ENCODE measurements at regions not wholly inside any gene's neighbourhood (a gene's known extent, or its start where the extent isn't known, plus 50 kb on each side); places are given as distances from the start of the nearest gene placed in this dataset.

DNA sequence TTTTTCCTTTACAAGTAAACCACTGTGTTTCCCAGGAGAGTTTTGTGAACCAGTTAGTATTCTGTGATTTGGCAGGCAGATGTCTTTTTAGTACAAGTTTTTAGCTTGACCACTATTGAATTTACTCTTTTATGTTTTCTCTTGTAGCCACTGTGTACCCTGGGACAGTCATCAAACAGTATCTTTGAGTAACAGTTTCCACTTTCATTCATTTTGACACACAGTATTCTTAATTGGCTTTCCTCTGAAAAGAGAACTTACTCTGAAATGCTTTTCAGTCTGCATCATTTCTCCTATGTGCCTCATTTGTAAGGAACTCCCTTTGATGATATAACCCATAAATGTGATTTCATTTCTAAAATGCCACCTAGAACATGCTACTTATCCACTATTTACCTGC is 476.5 kb downstream of the PDGFC start:
- no peak for DNase-seq (ENCODE audit: low spot score)

DNA sequence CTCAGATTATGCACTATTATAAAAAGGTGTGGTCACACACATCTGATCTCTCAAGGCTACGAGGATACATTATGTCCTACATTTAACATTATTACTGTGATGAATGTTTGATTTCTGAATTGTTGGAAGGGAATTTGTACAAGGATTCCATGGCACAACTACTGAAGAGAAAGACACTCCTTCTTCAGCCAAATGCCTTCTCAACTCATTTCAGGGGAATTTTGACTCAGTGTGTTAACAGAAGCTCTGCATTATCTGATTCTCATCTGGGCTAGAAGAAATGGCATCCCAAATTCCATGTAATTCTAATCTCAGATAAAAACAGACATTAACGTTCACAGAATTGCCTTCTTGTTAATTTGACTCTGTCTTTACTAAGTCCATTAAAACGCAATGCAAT is 477.7 kb downstream of the PDGFC start:
- no peak for DNase-seq (ENCODE audit: low spot score)

DNA sequence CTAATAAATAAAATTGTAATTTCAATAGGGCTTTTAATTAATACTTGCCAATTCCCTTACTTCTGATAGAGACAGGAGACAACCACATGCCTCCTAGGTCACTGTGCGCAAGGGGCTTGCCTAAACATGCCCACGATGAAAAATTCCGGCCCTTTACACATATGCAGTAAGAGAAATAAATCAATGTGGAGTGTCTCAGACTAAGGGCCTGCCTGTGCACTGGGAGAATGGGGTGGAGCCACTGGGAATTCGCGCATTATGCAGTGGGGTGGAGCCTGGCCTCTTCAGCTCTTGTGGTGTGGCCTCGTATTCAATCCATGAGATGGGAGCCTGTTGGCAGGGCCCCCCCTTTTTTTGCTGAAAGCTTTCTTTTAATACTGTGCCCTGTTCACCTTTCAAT is 484.5 kb downstream of the PDGFC start:
- no peak for DNase-seq (ENCODE audit: low spot score)

DNA sequence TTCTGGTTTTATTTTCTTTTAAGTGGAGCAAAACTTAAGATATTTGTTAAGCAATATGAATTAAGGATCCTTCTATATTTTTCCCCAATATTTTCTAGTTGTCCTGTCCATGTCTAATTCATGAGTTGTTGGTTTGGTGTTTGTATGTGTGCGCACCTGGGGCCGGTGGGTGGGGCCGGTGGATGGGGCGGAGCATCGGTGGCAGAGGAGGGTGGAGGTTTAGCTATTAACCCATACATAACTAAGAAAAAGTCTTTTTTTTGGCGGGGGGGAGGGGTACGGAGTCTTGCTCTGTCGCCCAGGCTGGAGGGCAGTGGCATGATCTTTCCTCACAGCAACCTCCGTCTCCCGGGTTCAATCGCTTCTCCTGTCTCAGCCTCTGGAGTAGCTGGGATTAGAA is 489.8 kb downstream of the PDGFC start:
- DNase-seq (ENCODE audit: low spot score), result no peak

DNA sequence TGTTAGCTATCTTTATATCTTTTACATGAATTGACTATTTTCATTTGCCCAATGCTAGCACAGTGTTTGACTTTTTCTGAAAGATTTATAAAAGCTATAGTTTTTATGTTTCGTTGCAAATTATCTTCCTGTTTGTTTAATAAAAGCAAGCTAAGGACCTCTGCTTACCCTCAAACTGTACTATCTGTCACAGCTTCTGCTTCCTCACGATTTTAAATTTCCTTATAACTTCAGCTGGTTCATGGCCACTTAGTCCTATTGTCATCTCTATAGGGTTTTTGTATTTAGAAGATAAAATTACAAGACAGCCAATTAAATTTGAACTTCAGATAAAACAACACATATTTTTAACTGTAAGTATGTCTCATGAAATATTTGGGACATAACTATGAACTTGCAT is 494.0 kb downstream of the PDGFC start:
- DNase-seq (ENCODE audit: low spot score), result no peak

DNA sequence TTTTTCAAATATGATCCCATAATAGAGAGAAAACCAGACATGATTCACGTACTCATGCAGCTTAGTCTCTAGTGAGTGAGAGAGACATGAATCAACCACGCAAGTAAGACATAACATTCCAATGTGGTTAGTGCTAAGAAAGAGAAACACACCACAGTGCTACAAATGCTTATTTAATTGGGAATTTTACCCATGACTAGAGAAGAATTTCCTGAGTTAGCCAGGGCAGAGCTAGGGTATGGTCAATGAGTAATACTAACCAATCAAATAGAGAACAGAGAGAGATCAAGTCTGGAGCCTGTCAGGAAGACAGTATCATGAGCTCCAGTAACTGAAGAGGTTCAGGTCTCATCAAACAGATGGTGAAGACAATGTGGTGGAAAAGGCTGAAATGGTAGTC is 495.2 kb downstream of the PDGFC start:
- DNase-seq (ENCODE audit: low spot score), result peak; percentile 6

DNA sequence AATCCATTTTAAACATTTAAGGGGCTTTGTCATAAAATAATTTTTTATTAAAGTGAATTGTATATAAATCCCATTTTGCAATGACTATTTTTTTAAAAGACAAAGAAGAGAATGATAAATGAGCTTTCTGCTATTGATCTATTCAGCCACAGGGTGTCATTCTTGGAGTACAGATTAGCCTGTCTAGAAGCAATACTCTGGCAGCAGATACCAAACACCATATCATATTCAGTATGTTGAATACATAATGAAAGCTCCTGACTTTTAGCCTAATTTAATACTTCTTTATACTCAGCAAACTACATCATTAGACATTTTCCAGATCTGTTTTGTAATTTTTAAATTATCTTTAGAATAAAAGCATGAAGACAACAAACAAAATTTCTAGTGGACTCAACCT is 496.3 kb downstream of the PDGFC start:
- DNase-seq (ENCODE audit: low spot score), result peak; percentile 32

DNA sequence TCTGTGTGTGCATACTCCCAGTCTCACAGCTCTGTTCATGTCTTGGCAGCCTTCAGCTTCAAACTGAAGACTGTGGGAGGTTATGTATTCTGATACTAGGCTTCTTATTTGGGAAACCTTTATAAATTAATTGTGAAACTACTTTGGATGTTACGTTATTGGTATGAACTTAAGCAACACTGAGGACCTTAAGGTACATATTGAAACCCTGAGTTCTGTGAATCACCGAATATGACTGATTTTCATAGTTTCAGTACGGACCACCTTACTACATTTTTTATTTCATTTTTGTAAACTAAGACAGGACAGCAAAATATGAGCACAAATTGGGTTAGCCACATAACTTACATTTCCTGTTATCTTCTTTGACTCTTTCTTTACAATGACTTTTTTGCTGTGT is 498.4 kb downstream of the PDGFC start:
- no peak for DNase-seq (ENCODE audit: low spot score)

DNA sequence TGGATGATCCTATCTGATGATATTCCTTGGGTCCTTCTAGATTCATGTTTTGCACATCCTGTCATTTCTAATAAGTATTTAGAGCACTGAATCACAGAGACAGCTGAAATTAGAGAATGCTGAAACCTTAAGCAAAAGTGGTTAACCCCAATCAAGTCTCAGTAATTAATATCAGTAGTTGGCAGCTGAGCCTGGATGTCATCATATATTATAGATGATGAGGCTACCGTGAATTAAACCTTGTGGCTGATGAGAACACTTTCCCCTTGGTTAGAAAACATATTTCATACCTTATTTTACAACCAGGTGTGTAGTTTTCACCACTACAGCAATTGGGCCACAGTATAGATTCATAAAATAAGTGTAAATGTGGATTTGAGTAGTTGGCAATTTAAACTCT is 499.0 kb downstream of the PDGFC start:
- no peak for DNase-seq (ENCODE audit: low spot score)

DNA sequence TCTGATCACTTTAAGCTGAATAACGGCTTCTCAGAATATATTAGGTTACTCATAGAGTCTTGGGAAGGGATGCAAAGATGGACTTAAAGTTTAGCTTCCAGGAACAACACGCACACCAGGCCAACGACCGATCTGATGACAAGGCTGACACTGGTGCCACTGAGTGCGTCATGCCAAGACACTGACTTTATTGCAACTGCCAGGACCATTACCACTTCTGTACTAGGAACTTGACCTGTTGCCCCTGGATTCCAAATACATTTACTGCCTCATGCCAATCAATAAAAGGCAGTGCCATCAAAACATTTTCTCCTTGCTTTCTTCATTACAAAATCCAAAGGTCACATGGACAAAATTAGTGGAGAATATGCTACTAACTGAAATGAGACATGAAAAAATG is 505.9 kb upstream of the CTSO start:
- DNase-seq (ENCODE audit: low spot score), result no peak

DNA sequence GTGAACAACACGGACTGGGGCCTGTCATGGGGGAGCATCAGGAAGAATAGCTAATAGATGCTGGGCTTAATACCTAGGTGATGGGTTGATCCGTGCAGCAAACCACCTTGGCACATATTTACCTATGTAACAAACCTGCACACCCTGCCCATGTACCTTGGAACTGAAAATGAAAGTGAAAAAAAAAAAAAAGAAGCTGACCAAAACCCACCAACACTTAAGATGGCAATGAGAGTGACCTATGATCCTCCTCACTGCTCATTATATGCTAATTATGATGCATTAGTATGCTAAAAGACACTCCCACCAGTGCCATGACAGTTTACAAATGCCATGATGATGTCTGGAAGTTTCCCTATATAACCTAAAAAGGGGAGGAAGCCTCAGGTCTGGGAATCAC is 503.2 kb upstream of the CTSO start:
- DNase-seq (ENCODE audit: low spot score), result no peak

DNA sequence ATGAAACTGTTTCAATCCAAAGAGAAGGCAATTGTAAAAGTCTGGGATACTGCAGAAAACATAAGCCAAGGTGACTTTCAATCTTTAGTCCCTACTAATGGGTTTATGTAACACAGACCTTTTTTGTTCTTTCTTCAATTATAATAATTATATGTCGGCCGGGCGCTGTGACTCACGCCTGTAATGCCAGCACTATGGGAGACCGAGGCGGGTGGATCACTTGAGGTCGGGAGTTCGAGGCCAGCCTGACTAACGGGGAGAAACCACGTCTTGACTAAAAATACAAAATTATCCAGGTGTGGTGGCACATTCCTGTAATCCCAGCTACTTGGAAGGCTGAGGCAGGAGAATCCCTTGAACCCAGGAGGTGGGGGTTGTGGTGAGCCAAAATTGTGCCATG is 489.8 kb upstream of the CTSO start:
- DNase-seq (ENCODE audit: low spot score), result no peak

DNA sequence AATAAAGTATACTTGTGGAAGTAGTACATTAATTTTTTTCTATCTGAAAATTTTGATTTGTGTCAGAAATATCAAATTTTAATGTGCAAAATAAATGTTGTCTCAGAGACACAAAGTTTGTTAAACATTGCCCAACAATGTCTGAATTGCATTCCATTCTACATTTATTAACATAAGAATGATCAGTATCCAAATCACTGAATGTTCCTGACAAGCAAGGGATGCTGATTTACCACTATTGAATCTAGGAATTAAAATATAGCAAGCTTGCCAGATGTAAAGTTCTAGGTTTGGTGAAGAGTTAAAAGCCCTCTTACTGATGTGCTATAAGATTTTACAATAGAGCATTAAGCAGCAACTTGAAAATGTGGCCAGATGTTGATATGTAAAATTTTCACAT is 489.2 kb upstream of the CTSO start:
- no peak for DNase-seq (ENCODE audit: low spot score)

DNA sequence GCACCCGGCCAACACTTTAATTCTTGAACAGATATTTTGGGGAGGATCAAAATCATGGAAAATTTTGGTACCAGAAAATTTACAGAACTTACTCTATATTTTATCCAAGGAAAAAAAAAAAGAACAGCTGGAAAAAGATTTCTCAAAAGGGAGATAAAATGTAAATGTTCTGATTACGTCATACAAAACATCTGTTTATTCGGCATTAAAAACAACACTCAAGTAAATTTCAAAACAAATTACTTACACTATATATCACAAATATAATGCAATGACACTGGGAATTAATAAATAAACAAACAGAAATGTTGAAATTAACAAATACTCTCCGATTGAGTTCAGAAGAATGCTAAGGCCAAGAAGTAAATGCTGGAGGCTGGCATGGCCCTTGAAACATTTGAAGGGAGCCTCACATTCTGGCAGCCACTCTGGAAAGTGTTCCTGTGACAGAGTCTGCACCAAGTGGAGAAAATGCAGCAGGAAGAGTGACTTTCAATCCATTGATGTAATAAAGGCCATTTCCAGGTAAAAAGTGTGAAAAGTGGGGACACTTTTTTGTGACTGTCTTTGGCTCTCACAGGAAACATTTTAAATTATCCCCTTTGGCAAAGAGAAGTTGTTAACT is 486.0 kb upstream of the CTSO start:
- no peak for DNase-seq (ENCODE audit: low spot score)

DNA sequence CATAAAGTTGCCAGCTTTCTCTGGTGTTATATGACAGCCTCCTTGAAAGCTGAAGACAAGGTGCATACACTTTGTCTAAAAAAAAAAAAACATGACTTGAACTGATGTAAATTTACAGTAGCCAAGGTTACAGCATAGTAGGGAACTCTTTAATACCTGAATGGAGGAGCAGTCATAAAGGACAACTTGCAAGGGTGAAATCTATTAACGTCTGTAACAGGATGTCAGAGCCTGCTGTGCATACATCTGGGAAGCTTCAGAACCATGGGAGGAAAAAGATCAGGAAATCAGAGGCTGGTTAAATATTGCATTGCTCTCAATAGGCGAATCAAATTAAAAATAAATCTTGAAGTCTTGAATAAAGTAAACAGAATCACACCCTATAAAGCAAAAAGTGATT is 484.0 kb upstream of the CTSO start:
- no peak for DNase-seq (ENCODE audit: low spot score)

DNA sequence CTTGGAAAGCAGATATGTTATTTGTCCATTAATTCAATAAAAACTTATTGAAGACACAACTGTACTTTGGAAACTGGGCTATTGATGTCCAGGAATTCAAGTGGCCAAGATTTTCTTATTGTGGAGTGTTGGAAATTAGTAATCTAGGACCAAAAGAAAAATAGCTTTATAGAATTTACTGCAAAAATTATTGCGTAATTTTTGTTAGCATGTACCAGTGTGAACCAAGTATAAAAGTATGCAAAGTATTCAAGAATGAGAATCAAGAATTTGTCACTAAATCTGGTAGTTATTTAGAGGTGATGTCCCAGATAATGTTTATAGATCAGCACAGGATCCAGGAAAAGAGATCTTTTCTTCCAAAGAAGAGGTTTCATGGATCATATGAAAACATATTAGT is 468.9 kb upstream of the CTSO start:
- no peak for DNase-seq (ENCODE audit: low spot score)

DNA sequence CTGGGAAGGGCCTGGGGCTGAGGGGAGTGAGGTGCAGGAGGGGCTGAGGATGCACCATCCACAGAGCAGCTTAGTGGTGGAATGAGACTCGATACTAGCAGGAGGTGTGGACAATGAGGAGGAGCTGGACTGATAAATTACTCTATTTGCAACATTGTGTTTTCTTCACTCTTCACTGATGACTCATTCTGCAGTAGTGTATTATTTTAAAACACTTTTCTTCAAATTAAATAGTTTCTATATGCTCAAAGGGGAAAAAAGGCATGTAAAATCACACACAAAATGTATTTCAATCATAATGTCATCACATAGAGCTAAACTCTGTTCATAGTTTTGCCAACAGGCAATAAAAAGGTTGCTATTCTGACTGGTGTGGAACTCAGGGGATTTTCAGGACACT is 467.0 kb upstream of the CTSO start:
- DNase-seq (ENCODE audit: low spot score), result no peak

DNA sequence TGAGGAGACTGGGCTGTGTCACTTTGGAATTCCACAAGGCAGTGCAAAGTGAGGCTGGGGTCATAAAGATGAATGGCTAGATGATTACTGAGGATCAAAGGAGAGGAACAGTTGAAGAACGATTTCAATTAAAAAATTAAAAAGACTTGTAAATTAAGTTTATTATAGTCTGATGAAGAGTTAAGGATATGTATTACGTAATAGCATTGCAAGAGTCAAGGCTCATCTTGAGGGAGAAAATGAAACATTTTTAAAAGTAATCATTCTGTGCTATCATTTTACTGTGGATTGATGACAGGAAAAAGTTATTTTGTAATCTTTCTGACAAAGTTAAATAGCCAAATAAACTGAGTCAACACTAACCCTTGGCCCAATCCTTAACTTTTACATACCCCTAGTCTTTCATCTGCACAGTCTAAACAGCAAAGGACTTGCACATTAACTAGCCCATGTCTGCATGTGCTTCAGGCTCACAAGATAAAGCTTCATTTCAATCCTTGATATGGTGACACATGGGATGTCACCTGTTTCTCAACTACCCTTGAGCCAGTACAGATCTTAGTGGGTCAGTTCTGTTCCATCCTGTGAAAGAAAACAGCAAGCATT is 465.5 kb upstream of the CTSO start:
- no peak for DNase-seq (ENCODE audit: low spot score)

DNA sequence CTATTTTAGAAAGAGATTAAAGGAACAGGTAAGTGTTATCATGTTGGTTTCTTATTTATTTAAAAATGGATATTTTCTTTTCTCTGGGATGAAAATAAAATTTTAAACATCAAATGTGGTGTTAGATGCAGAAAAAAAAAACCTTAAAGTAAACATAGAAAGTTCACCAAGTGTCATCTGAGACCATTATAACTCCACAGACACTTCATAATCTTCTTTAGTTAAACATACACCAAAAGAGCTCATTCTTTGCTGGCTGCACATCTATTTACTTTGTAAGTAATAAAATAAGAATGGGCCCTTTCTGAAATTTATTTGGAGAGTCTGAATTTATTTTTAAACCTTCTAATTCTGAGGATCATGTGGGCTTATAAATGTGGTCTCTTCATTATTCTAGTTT is 460.7 kb upstream of the CTSO start:
- no peak for DNase-seq (ENCODE audit: low spot score)

DNA sequence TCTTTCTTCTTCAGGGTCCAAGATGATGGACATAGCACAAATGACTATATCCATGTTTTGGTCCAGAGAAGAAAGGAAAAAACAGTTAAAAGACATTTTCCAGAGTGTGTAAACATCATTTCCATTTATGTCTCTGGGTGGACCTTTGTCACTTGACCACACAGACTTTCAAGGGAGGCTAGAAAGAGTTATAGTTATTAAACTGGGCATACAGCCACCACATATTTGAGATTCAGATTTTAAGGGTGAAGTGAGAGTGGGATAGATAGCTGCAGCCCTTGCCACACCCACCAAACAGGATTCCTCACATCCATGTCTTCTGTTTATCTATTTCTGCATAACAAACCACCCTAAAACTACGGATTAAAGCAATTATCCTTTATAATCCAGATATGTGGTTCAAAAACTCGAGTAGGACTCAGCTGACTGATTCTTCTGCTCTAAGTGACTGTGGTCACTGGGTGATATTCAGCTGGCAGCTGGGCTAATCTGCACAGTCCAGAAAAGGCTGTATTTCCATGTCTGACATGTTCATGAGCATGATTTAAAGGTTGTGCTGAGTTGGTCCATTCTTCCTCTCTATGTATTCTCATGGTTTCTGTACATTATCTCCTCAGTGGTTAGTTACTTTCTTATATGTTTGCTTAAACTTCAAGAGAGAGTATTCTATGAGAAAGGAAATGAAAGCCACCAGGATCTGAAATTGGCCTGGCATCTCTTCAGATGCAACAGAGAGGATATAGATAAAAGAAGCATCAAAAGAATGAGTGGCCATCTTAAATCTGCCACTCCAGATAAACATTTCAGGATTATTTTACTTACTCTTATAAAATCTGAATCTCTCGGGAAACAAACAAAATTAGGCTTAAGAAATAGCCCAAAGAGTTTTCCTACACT is 459.8 kb upstream of the CTSO start:
- DNase-seq (ENCODE audit: low spot score), result no peak

DNA sequence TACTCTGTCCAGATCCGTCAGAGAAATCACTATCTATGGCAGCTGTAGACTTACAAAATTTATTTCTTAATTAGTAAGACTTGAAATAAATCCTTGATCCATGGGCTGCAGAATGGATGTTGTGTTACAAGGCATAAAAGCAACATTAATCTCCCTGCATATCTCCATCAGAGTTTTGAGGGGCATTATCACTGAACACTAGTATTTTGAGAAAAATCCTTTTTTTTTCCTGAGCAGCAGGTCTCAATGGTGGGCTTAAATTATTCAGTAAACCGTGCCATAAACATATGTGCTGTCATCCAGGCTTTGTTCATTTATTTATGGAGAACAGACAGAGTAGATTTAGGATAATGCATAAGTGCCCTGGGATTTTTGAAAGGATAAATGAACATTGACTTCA is 457.9 kb upstream of the CTSO start:
- no peak for DNase-seq (ENCODE audit: low spot score)

DNA sequence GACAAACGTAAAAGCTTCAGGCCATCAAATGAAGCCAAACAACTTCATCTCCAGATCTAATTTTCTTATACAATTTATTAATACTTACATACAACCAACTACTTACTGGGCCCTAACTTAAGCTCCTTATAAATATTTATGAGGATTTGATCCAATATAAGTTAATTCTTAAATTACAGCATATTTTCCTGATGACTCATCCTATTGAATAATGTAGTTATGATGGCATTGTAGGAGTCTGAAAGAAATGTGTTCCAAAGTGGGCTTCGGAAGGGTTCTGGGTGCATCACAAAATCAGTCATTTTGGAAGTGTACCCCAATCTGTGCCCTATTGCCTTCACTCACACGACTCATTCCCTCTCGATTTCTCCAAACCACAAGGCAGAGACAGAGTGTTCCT is 455.1 kb upstream of the CTSO start:
- no peak for DNase-seq (ENCODE audit: low spot score)

DNA sequence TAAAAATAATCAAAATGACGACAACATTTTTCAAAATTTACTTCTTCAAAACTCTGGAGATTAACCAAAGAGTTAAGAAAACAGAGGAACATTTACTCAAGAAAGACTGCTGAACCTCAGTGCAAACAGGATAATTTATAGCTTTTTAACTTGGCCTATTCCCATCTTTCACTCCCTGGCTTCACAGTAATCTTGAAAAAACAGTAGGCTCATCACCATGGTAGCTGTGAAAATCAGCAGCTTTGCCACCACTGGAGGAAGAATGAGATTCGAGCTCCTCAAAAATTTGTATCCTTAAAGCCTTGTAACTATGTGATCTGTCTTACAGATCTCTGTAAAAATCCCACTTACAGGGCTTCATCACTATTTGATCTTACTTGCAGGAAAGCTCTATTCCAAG is 447.7 kb upstream of the CTSO start:
- no peak for DNase-seq (ENCODE audit: low spot score)

DNA sequence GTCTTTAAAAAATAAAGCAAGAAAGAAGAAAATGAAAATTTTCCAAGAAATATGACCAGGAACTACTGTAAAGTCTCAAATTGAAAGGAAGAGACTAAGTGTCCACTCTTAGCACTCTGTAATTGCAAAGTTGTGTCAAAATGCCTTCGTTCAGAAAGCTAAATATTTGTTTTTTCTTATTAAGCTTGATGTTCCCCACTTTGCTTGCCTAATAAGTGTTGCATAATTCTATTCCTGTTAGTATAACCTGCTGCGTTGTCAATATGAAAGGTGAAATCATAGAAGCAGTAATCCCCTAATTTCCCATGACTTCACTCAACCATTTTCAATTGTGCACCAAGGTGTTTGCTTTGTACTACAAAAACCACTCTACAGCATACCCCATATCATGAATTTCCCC is 442.9 kb upstream of the CTSO start:
- DNase-seq (ENCODE audit: low spot score), result no peak

Data from SW480 (cell line).